CD8-positive, alpha-beta memory T cell (primary cell): ENCODE measurements at regions not wholly inside any gene's neighbourhood (a gene's known extent, or its start where the extent isn't known, plus 50 kb on each side); places are given as distances from the start of the nearest gene placed in this dataset.

Experiments
- CTCF ChIA-PET: fragments of 350-600 bp; sonication (Branson Sonifier 250); formaldehyde crosslinking; loops from one replicate; lab custom pipeline; 2021; ENCODE audit warnings: antibody characterized with exemption; lab: Charles Lee
- POLR2A ChIA-PET: fragments of 350-600 bp; sonication (Branson Sonifier 250); formaldehyde crosslinking; loops from one replicate; lab custom pipeline; 2021; ENCODE audit warnings: antibody characterized with exemption; lab: Charles Lee
- DNase-seq, 5 donors: peaks; one replicate each; pipeline versions ENCODE4 v3.0.0 to v3.0.0-alpha.2; 2020 to 2022; ENCODE audit warnings: mixed read lengths in 1 of 5
- H3K27ac ChIP-seq: one replicate; pipeline ENCODE4 v1.7.0; 2013; ENCODE audit warnings: low read depth, mild to moderate bottlenecking, low read length, moderate library complexity
- H3K27me3 ChIP-seq: 2 replicates; pipeline ENCODE4 v1.7.0; 2013; ENCODE audit warnings: low read length, mild to moderate bottlenecking; ENCODE audit not compliant: insufficient read depth, poor library complexity, severe bottlenecking
- H3K36me3 ChIP-seq: 2 replicates; pipeline ENCODE4 v1.7.0; 2013; ENCODE audit warnings: mild to moderate bottlenecking, low read length, moderate library complexity; ENCODE audit not compliant: insufficient read depth
- H3K4me1 ChIP-seq: 2 replicates; pipeline ENCODE4 v1.7.0; 2013; ENCODE audit warnings: mild to moderate bottlenecking, low read length, moderate library complexity; ENCODE audit not compliant: insufficient read depth
- H3K4me3 ChIP-seq: 2 replicates; pipeline ENCODE4 v1.7.0; 2013; ENCODE audit warnings: mild to moderate bottlenecking, low read length
- H3K9me3 ChIP-seq: 2 replicates; pipeline ENCODE4 v1.7.0; 2013; ENCODE audit warnings: mild to moderate bottlenecking, low read length
- H3K27ac Mint-ChIP-seq, 8 donors: one replicate each; pipeline ENCODE4 v1.8.0; 2020 to 2021; ENCODE audit warnings: mixed read lengths in 8 of 8, mild to moderate bottlenecking in 6 of 8, inconsistent platforms in 3 of 8, moderate library complexity in 3 of 8
- H3K27me3 Mint-ChIP-seq, 2 donors: one replicate each; pipeline ENCODE4 v1.8.0; 2020 to 2021; ENCODE audit warnings: mixed read lengths in 2 of 2, mild to moderate bottlenecking in 1 of 2, moderate library complexity in 1 of 2
- H3K36me3 Mint-ChIP-seq, 3 donors: one replicate each; pipeline ENCODE4 v1.8.0; 2020 to 2021; ENCODE audit warnings: mixed read lengths in 3 of 3, inconsistent platforms in 1 of 3, mild to moderate bottlenecking in 1 of 3
- H3K4me1 Mint-ChIP-seq, 3 donors: one replicate each; pipeline ENCODE4 v1.8.0; 2020 to 2021; ENCODE audit warnings: mixed read lengths in 3 of 3, inconsistent platforms in 1 of 3, mild to moderate bottlenecking in 1 of 3
- H3K4me3 Mint-ChIP-seq, 7 donors: one replicate each; pipeline ENCODE4 v1.8.0; 2020 to 2021; ENCODE audit warnings: mixed read lengths in 7 of 7, mild to moderate bottlenecking in 6 of 7, moderate library complexity in 4 of 7, inconsistent platforms in 2 of 7
- H3K9me3 Mint-ChIP-seq, 5 donors: one replicate each; pipeline ENCODE4 v1.8.0; 2020 to 2022; ENCODE audit warnings: mixed read lengths in 5 of 5, mild to moderate bottlenecking in 3 of 5, moderate library complexity in 2 of 5, inconsistent platforms in 1 of 5

DNA sequence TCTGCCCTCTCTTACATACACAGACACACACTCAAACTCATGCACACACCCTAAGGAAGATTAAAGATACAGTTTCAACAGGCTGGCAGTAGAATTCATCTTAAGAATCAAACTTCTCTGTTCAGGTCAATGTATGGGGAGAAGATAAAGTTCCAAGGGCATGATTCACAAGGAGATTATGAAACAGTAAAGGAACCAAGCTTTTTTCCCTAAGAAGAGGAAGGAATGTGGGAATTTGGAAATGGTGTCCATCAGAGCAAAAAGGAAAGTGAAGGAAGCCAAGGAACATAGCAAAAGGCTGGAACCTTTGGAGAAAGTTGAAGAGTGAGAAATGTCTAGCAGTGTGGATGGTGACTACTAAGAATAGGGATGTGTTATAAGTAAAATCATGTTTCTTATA lies 191.0 kb upstream of the NPY2R start:
- Mint-ChIP-seq H3K4me3 (no peak overlapping the region), H3K4me1 (no peaks in the 10 kb centered on the region), H3K9me3 (peaks cover 0 to 3% (median 2%) of the 10 kb centered on the region in 5 donors), H3K27me3 (no peaks in the 10 kb centered on the region), H3K27ac (no peak overlapping the region), H3K36me3 (no peaks in the 10 kb centered on the region)
- ChIA-PET CTCF (no interaction called here), POLR2A (no interaction called here)
- Histone ChIP-seq H3K36me3 (no peaks in the 10 kb centered on the region), H3K4me3 (no peak overlapping the region), H3K9me3 (no peaks in the 10 kb centered on the region), H3K27me3 (no peaks in the 10 kb centered on the region), H3K4me1 (no peaks in the 10 kb centered on the region), H3K27ac (no peak overlapping the region)
- DNase-seq: no peak

DNA sequence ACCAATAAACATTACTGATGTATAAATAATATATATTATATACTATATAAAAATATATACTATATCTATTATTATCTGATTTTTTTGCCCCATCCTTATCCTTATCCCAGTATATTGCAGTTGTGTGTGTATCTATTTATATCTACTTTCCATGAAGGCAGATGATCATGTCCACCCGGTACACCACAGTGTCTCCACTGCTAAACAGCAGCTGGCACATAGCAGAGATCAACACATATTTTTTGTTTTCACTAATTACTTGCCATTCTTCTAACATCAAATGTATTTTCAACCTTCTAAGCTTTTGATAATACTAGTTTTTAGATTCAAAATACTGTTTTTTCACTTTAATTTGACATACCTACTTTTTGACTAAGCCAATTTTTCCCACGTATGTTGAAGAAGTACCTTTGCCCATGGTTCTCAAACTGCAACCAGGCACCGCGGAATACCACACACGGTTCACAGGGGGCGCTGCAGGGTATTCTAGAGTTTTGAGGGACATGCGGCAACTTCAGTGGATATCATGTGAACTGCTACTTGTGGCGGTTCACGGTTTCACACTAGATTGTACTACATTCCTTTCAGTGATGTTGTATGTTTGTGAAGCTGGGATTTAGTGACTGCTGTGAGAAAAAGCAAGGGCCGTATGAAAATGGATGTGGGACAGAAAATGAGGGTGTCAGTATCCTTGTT lies 182.5 kb upstream of the NPY2R start:
- POLR2A ChIA-PET: no interaction called here
- no peaks in the 10 kb centered on the region for H3K4me1 ChIP-seq
- no peaks in the 10 kb centered on the region for H3K36me3 ChIP-seq
- no peaks in the 10 kb centered on the region for H3K27me3 ChIP-seq
- DNase-seq: no peak
- H3K4me1 Mint-ChIP-seq: no peaks in the 10 kb centered on the region
- peaks cover 0 to 4% (median 0%) of the 10 kb centered on the region in 5 donors for H3K9me3 Mint-ChIP-seq
- no peak overlapping the region for H3K27ac Mint-ChIP-seq
- no peak overlapping the region for H3K4me3 ChIP-seq
- no peak overlapping the region for H3K4me3 Mint-ChIP-seq
- H3K9me3 ChIP-seq: no peaks in the 10 kb centered on the region
- no peak overlapping the region for H3K27ac ChIP-seq
- CTCF ChIA-PET: no interaction called here
- no peaks in the 10 kb centered on the region for H3K36me3 Mint-ChIP-seq
- no peaks in the 10 kb centered on the region for H3K27me3 Mint-ChIP-seq

DNA sequence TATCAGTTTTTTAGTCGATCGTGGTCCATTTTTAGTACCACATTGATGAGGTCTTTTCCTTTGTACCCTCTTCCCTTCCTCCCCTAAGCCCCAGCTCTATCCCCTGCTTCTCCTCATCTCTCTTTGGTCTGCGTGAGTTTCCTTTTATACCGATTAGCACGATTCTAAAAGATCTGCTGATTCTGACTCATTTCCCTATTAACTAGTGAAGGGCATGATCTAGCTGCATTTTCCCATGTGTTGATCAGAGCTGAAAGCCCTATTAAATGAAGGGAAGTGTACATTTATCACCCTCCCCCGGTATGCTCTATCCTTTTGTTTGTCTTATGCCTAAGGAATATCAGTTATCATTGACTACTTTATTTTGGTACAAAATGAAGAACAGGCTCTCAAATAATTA lies 181.7 kb upstream of the NPY2R start:
- H3K36me3 Mint-ChIP-seq: no peaks in the 10 kb centered on the region
- H3K4me3 Mint-ChIP-seq: no peak overlapping the region
- H3K9me3 Mint-ChIP-seq: peaks cover 0 to 4% (median 0%) of the 10 kb centered on the region in 5 donors
- no peaks in the 10 kb centered on the region for H3K36me3 ChIP-seq
- H3K27ac Mint-ChIP-seq: no peak overlapping the region
- no peaks in the 10 kb centered on the region for H3K9me3 ChIP-seq
- H3K27me3 ChIP-seq: no peaks in the 10 kb centered on the region
- H3K27ac ChIP-seq: no peak overlapping the region
- H3K4me1 ChIP-seq: no peaks in the 10 kb centered on the region
- no peaks in the 10 kb centered on the region for H3K4me1 Mint-ChIP-seq
- ChIA-PET POLR2A (no interaction called here), CTCF (no interaction called here)
- no peaks in the 10 kb centered on the region for H3K27me3 Mint-ChIP-seq
- H3K4me3 ChIP-seq: no peak overlapping the region
- no peak for DNase-seq

DNA sequence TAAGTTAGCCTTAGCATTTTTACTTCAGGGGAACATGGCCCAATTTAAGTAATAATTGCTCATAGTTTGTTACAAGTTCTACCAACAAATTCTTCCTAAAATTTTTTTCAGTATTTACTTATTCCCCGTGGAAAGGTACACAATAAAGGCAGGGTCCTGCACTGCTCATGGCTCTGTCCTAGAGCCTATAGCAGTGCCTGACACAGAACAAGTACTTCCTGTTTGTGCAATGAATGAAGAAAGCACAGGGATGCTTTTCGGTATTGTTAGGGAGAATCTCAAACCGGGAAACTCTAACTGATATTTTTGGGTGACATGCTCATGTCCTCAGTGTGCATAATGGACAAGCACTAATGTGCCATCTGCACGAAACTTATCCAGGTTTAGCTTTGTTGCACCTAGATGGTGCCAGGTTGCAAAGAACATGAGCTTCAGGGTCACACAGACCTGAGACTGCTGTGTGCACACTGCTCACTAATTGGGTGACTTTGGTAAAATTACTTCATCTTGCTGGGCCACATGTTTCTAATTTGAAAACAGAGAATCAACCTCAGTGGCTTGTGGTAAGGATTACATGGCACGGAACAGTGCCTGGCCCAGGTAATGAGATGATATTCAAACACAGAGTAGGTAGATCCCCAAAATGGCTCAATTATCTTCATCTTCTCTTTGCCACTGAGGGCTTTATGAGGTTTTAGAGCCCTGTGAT lies 175.8 kb upstream of the NPY2R start:
- H3K27ac Mint-ChIP-seq: no peak overlapping the region
- POLR2A ChIA-PET: no interaction called here
- DNase-seq: no peak
- Histone ChIP-seq H3K9me3 (no peaks in the 10 kb centered on the region), H3K36me3 (no peaks in the 10 kb centered on the region), H3K4me3 (no peak overlapping the region), H3K27ac (no peak overlapping the region), H3K27me3 (no peaks in the 10 kb centered on the region), H3K4me1 (no peaks in the 10 kb centered on the region)
- no peak overlapping the region for H3K4me3 Mint-ChIP-seq
- H3K4me1 Mint-ChIP-seq: no peaks in the 10 kb centered on the region
- H3K27me3 Mint-ChIP-seq: no peaks in the 10 kb centered on the region
- H3K36me3 Mint-ChIP-seq: no peaks in the 10 kb centered on the region
- CTCF ChIA-PET: no interaction called here
- H3K9me3 Mint-ChIP-seq: peaks cover 0 to 6% (median 0%) of the 10 kb centered on the region in 5 donors

DNA sequence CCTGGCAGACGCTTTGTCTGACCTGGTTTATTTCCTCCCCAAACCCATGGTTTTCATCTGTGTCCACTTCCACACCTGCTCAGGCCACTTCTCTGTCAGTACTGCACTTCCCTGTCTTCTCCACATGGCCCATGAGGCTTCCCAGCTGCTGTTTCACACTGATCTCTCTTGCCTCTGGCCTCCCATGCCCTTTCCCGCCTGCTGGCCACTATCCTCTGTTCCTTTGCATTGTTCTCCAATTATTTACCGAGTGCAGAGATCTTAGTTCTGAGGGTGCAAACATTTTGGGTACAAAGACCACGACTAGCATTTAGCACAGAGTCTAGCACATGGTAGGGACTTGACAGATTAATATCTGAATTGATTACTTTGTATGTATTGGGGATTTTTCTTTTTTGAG lies 174.8 kb upstream of the NPY2R start:
- Mint-ChIP-seq H3K27ac (no peak overlapping the region), H3K4me1 (no peaks in the 10 kb centered on the region), H3K36me3 (no peaks in the 10 kb centered on the region), H3K9me3 (peaks cover 0 to 6% (median 0%) of the 10 kb centered on the region in 5 donors), H3K4me3 (no peak overlapping the region), H3K27me3 (no peaks in the 10 kb centered on the region)
- Histone ChIP-seq H3K27ac (no peak overlapping the region), H3K4me1 (no peaks in the 10 kb centered on the region), H3K9me3 (no peaks in the 10 kb centered on the region), H3K27me3 (no peaks in the 10 kb centered on the region), H3K36me3 (no peaks in the 10 kb centered on the region), H3K4me3 (no peak overlapping the region)
- POLR2A ChIA-PET: no interaction called here
- no peak for DNase-seq
- CTCF ChIA-PET: no interaction called here

DNA sequence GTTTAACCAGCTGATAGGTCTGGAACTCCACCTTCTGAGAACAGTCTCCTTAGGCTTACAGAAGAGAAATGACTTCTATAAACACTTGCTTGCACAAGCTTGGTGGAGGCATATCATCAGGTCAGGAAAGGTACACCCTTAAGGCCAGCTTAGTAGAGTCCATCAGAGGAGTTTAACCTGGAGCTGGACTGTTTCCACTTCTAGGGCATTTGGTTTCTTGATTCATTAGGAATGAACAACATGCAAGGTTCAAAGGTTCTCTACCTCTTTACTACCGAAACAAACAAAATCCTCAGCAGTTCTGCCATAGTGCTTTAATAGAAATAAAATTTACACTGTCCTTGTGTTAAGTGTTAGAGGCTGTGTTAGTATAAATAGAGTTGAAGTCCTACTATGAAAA lies 171.4 kb upstream of the NPY2R start:
- H3K36me3 ChIP-seq: no peaks in the 10 kb centered on the region
- Mint-ChIP-seq H3K27ac (no peak overlapping the region), H3K36me3 (no peaks in the 10 kb centered on the region), H3K9me3 (peaks cover 0 to 5% (median 0%) of the 10 kb centered on the region in 5 donors), H3K4me3 (no peak overlapping the region), H3K4me1 (no peaks in the 10 kb centered on the region), H3K27me3 (no peaks in the 10 kb centered on the region)
- no peaks in the 10 kb centered on the region for H3K27me3 ChIP-seq
- H3K9me3 ChIP-seq: no peaks in the 10 kb centered on the region
- DNase-seq: no peak
- no peaks in the 10 kb centered on the region for H3K4me1 ChIP-seq
- CTCF ChIA-PET: no interaction called here
- H3K4me3 ChIP-seq: no peak overlapping the region
- POLR2A ChIA-PET: no interaction called here
- H3K27ac ChIP-seq: no peak overlapping the region

DNA sequence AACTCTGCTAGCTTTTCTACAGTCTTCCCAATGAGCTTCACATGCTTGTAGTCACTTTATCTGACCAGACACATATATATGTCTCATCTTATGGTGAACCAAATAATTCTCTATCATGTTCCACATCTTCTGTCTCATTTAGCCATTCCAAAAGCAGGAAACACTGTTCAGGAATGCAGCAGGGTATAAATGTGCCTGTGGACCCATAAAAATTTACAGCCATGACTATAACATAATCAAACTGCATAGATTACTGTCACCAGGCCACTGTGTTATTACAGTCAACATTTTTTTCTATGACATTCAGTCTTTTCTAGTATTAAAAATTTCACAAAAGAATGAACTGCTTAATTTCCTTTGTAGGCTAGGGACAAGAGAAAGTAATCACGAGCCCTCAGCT lies 170.0 kb upstream of the NPY2R start:
- Histone ChIP-seq H3K27ac (no peak overlapping the region), H3K36me3 (no peaks in the 10 kb centered on the region), H3K27me3 (no peaks in the 10 kb centered on the region), H3K4me1 (no peaks in the 10 kb centered on the region), H3K9me3 (no peaks in the 10 kb centered on the region), H3K4me3 (no peak overlapping the region)
- Mint-ChIP-seq H3K27me3 (no peaks in the 10 kb centered on the region), H3K4me1 (no peaks in the 10 kb centered on the region), H3K4me3 (no peak overlapping the region), H3K27ac (no peak overlapping the region), H3K36me3 (no peaks in the 10 kb centered on the region), H3K9me3 (peaks cover 0 to 4% (median 0%) of the 10 kb centered on the region in 5 donors)
- DNase-seq: no peak
- POLR2A ChIA-PET: no interaction called here
- CTCF ChIA-PET: interaction anchor here (1.1 to 1.2 kb wide), 2 partner anchors 9 kb away, joined by 3 to 4 read pairs; no protein-coding TSS in a partner anchor

DNA sequence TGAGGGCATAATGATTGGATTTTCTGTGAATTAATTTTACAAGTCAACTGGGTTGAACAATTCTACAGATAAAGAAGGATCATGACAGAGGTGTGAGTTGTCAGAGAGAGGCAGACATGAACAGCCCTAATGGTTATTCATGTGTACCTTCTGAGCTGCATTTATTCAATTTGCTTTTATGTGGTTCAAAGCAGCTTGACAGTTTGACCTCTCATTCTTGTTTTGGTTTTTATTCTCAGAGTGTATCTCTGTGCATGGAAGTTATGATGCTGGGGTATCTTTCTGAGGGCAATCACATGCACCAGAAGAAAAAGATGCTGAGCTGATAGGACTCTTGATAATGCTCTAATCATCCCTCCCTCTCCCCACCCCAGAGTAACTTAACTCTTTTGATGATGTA lies 169.3 kb upstream of the NPY2R start:
- no peaks in the 10 kb centered on the region for H3K36me3 Mint-ChIP-seq
- POLR2A ChIA-PET: no interaction called here
- DNase-seq: no peak
- no peaks in the 10 kb centered on the region for H3K36me3 ChIP-seq
- no peak overlapping the region for H3K27ac ChIP-seq
- H3K27me3 Mint-ChIP-seq: no peaks in the 10 kb centered on the region
- no peaks in the 10 kb centered on the region for H3K9me3 ChIP-seq
- no peak overlapping the region for H3K4me3 Mint-ChIP-seq
- peaks cover 0 to 2% (median 0%) of the 10 kb centered on the region in 5 donors for H3K9me3 Mint-ChIP-seq
- no peaks in the 10 kb centered on the region for H3K4me1 Mint-ChIP-seq
- H3K27ac Mint-ChIP-seq: peak overlapping the region in 1 of 8 donors; percentile 15
- no peak overlapping the region for H3K4me3 ChIP-seq
- no peaks in the 10 kb centered on the region for H3K4me1 ChIP-seq
- H3K27me3 ChIP-seq: no peaks in the 10 kb centered on the region
- CTCF ChIA-PET: interaction anchor here (1.1 to 1.2 kb wide), 2 partner anchors 9 to 10 kb away, joined by 3 to 4 read pairs; no protein-coding TSS in a partner anchor
